ENCODE measurements at regions not wholly inside any gene's neighbourhood (a gene's known extent, or its start where the extent isn't known, plus 50 kb on each side); places are given as distances from the start of the nearest gene placed in this dataset.
"Not testable (repeated sequence)": the region's sequence is repeated elsewhere in the genome, so short reads cannot be mapped to it uniquely, and the experiment has no call there.

DNA sequence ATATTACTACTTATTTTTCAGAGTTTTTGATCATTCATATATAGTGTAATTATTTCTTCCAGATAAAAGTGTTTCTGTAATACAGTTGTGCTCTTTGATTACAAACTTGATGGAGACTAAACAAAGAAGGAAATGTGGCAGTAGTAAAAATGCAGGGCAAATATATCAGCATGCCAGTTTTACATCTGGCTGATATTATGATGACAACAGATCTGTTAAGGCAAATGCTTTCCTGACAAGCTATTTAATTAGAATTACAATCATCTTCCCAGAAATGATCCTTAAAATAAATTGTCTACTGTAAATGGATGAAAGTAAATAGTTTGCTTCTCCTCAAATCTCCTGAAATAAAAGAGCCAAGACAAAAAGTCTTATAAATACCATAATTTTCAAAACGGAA is 1659.8 kb downstream of the BRINP3 start:
- H3K18ac ChIP-seq (ENCODE audit: low read length), result no peak overlapping the region
- H2BK120ac ChIP-seq (ENCODE audit: low read depth, low read length), result no peak overlapping the region
- no peaks in the 10 kb centered on the region for H3K79me1 ChIP-seq (ENCODE audit: low read length)
- no peaks in the 10 kb centered on the region for H3K36me3 ChIP-seq (ENCODE audit: control insufficient read depth, insufficient read depth, low read length)
- no peak overlapping the region for H3K56ac ChIP-seq (ENCODE audit: low read length)
- WGBS (ENCODE audit: extremely low coverage, insufficient coverage, low lambda C conversion rate), result no CpG with 5 or more reads among the region's 1 CpG
- H4K8ac ChIP-seq (ENCODE audit: low read depth, low read length), result no peak overlapping the region
- H3K9ac ChIP-seq (ENCODE audit: low read length), result no peak overlapping the region
- no peak overlapping the region for H2BK15ac ChIP-seq (replicated peaks; ENCODE audit: low read depth)
- H2BK5ac ChIP-seq (ENCODE audit: low read length), result no peak overlapping the region
- H3K27ac ChIP-seq (ENCODE audit: low read depth, low read length), result no peak overlapping the region
- H3K4me2 ChIP-seq (ENCODE audit: low read length), result no peak overlapping the region
- DNase-seq, result no peak
- H3K23ac ChIP-seq (ENCODE audit: low read length), result no peak overlapping the region
- peaks cover 3% of the 10 kb centered on the region for H3K4me1 ChIP-seq (ENCODE audit: control insufficient read depth, low read depth, low read length)
- no peak overlapping the region for H2AK5ac ChIP-seq (ENCODE audit: low read length)
- H3K27me3 ChIP-seq (ENCODE audit: insufficient read depth, low read length, poor library complexity), result no peaks in the 10 kb centered on the region
- no peak overlapping the region for H3K4ac ChIP-seq (ENCODE audit: low read depth, low read length)
- H3K79me2 ChIP-seq (ENCODE audit: control insufficient read depth, insufficient read depth, low read length), result no peaks in the 10 kb centered on the region
- H4K5ac ChIP-seq (ENCODE audit: low read length), result no peak overlapping the region
- no peak overlapping the region for H3K4me3 ChIP-seq (ENCODE audit: low read length)

DNA sequence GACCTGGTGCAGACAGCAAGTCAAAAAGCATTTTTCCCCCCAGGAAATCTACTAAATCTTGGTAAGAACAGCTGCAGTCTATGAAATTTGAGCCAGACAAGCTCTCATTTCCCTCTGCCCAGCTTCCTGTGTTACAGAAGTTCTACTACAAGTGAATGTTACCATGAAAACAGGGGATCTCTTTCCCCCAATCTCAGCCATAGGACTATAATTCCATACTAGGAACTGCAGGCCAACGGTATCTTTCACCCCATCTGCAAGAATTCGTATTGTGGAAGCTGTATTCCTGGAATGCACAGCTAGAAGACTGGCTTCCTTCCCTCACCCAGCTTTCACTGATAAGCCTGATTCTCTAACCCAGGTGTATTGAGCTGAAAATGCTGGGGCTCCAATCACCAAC is 1655.4 kb downstream of the BRINP3 start:
- H3K27ac ChIP-seq (ENCODE audit: low read depth, low read length), result peak overlapping the region; percentile 60
- peak overlapping the region; percentile 18 for H3K18ac ChIP-seq (ENCODE audit: low read length)
- H3K36me3 ChIP-seq (ENCODE audit: control insufficient read depth, insufficient read depth, low read length), result no peaks in the 10 kb centered on the region
- H2BK120ac ChIP-seq (ENCODE audit: low read depth, low read length), result no peak overlapping the region
- no peak overlapping the region for H2AK5ac ChIP-seq (ENCODE audit: low read length)
- no peak overlapping the region for H2BK15ac ChIP-seq (replicated peaks; ENCODE audit: low read depth)
- H4K8ac ChIP-seq (ENCODE audit: low read depth, low read length), result no peak overlapping the region
- H3K4ac ChIP-seq (ENCODE audit: low read depth, low read length), result no peak overlapping the region
- peak; percentile 67 for DNase-seq
- WGBS (ENCODE audit: extremely low coverage, insufficient coverage, low lambda C conversion rate), result no CpG with 5 or more reads among the region's 2 CpGs
- no peak overlapping the region for H3K4me2 ChIP-seq (ENCODE audit: low read length)
- no peak overlapping the region for H4K5ac ChIP-seq (ENCODE audit: low read length)
- H3K9ac ChIP-seq (ENCODE audit: low read length), result no peak overlapping the region
- H3K27me3 ChIP-seq (ENCODE audit: insufficient read depth, low read length, poor library complexity), result no peaks in the 10 kb centered on the region
- peaks cover 3% of the 10 kb centered on the region for H3K4me1 ChIP-seq (ENCODE audit: control insufficient read depth, low read depth, low read length)
- no peak overlapping the region for H3K56ac ChIP-seq (ENCODE audit: low read length)
- H3K23ac ChIP-seq (ENCODE audit: low read length), result no peak overlapping the region
- H3K79me2 ChIP-seq (ENCODE audit: control insufficient read depth, insufficient read depth, low read length), result no peaks in the 10 kb centered on the region
- no peak overlapping the region for H3K4me3 ChIP-seq (ENCODE audit: low read length)
- H2BK5ac ChIP-seq (ENCODE audit: low read length), result no peak overlapping the region
- H3K79me1 ChIP-seq (ENCODE audit: low read length), result no peaks in the 10 kb centered on the region

DNA sequence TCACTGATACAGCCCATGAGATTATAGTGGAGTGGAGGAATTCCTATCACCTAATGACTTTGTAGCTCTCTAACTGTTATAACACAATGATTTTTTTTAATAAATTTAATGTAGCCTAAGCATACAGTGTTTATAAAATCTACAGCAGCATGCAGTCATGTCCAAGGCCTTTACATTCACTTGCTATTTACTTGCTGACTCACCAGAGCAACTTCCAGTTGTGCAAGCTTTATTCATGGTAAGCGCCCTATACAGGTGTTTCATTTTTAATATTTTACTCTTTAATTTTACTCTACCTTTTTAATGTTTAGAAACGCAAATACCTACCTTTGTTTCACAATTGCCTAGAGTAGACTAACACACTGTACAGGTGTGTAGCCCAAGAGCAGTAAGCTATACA is 1652.2 kb downstream of the BRINP3 start:
- WGBS (ENCODE audit: extremely low coverage, insufficient coverage, low lambda C conversion rate), result no CpG with 5 or more reads among the region's 2 CpGs
- no peak overlapping the region for H3K27ac ChIP-seq (ENCODE audit: low read depth, low read length)
- H3K4me3 ChIP-seq (ENCODE audit: low read length), result no peak overlapping the region
- H3K18ac ChIP-seq (ENCODE audit: low read length), result no peak overlapping the region
- peaks cover 3% of the 10 kb centered on the region for H3K4me1 ChIP-seq (ENCODE audit: control insufficient read depth, low read depth, low read length)
- H2BK15ac ChIP-seq (replicated peaks; ENCODE audit: low read depth), result no peak overlapping the region
- H3K36me3 ChIP-seq (ENCODE audit: control insufficient read depth, insufficient read depth, low read length), result no peaks in the 10 kb centered on the region
- no peak overlapping the region for H4K5ac ChIP-seq (ENCODE audit: low read length)
- no peak overlapping the region for H2BK120ac ChIP-seq (ENCODE audit: low read depth, low read length)
- no peak overlapping the region for H3K23ac ChIP-seq (ENCODE audit: low read length)
- no peak overlapping the region for H3K4me2 ChIP-seq (ENCODE audit: low read length)
- H3K79me1 ChIP-seq (ENCODE audit: low read length), result no peaks in the 10 kb centered on the region
- H3K56ac ChIP-seq (ENCODE audit: low read length), result no peak overlapping the region
- no peak overlapping the region for H2AK5ac ChIP-seq (ENCODE audit: low read length)
- H3K4ac ChIP-seq (ENCODE audit: low read depth, low read length), result no peak overlapping the region
- no peaks in the 10 kb centered on the region for H3K79me2 ChIP-seq (ENCODE audit: control insufficient read depth, insufficient read depth, low read length)
- DNase-seq, result no peak
- H3K9ac ChIP-seq (ENCODE audit: low read length), result no peak overlapping the region
- H4K8ac ChIP-seq (ENCODE audit: low read depth, low read length), result no peak overlapping the region
- no peaks in the 10 kb centered on the region for H3K27me3 ChIP-seq (ENCODE audit: insufficient read depth, low read length, poor library complexity)
- no peak overlapping the region for H2BK5ac ChIP-seq (ENCODE audit: low read length)

DNA sequence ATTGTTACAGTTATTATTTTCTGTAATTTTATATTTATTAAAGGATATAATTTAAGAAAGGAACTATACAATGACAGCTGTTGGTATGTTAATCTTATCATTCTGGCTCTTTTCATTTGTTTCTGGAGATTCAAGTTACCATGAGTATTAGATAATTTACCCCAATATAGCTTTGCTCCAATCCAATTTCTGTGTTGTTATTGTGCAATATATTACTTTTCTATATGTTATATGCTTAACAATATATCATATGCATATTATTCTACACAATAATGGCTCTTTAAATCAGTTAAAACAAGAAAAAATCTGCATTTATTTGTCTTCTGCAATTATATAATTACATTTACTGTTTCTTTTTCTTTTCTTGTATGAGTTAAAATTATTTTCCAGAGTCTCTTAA is 1650.9 kb downstream of the BRINP3 start:
- Histone ChIP-seq H3K9ac (ENCODE audit: low read length) (no peak overlapping the region), H3K79me2 (ENCODE audit: control insufficient read depth, insufficient read depth, low read length) (no peaks in the 10 kb centered on the region), H3K23ac (ENCODE audit: low read length) (no peak overlapping the region), H4K8ac (ENCODE audit: low read depth, low read length) (no peak overlapping the region), H2BK5ac (ENCODE audit: low read length) (no peak overlapping the region), H3K18ac (ENCODE audit: low read length) (no peak overlapping the region), H3K27ac (ENCODE audit: low read depth, low read length) (no peak overlapping the region), H2BK15ac (replicated peaks; ENCODE audit: low read depth) (no peak overlapping the region), H3K27me3 (ENCODE audit: insufficient read depth, low read length, poor library complexity) (no peaks in the 10 kb centered on the region), H3K79me1 (ENCODE audit: low read length) (no peaks in the 10 kb centered on the region), H3K4me1 (ENCODE audit: control insufficient read depth, low read depth, low read length) (peaks cover 3% of the 10 kb centered on the region), H2AK5ac (ENCODE audit: low read length) (no peak overlapping the region), H4K5ac (ENCODE audit: low read length) (no peak overlapping the region), H3K4me3 (ENCODE audit: low read length) (no peak overlapping the region), H3K56ac (ENCODE audit: low read length) (no peak overlapping the region), H3K36me3 (ENCODE audit: control insufficient read depth, insufficient read depth, low read length) (no peaks in the 10 kb centered on the region), H2BK120ac (ENCODE audit: low read depth, low read length) (no peak overlapping the region), H3K4ac (ENCODE audit: low read depth, low read length) (no peak overlapping the region), H3K4me2 (ENCODE audit: low read length) (no peak overlapping the region)
- no peak for DNase-seq

DNA sequence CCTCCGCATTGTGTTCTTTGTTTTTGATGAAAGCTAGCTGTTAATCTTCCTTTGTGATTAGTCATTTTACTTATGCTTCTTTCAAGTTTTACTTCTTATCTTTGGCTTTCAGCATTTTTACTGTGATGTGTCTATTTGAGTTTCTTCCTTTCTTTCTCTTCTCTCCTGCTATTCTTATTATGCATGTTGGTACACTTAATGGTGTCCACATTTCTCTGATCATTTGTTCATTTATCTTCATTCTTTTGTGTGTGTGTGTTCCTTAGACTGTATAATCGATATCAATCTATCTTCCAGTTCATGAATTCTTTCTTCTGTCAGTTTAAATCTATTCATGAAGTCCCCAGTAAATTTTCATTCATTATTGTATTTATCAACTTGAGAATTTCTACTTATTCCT is 1650.3 kb downstream of the BRINP3 start:
- H3K27me3 ChIP-seq (ENCODE audit: insufficient read depth, low read length, poor library complexity), result no peaks in the 10 kb centered on the region
- H3K23ac ChIP-seq (ENCODE audit: low read length), result no peak overlapping the region
- no peak for DNase-seq
- no peak overlapping the region for H2BK120ac ChIP-seq (ENCODE audit: low read depth, low read length)
- no peak overlapping the region for H2BK5ac ChIP-seq (ENCODE audit: low read length)
- H3K79me2 ChIP-seq (ENCODE audit: control insufficient read depth, insufficient read depth, low read length), result no peaks in the 10 kb centered on the region
- H3K9ac ChIP-seq (ENCODE audit: low read length), result no peak overlapping the region
- H3K36me3 ChIP-seq (ENCODE audit: control insufficient read depth, insufficient read depth, low read length), result no peaks in the 10 kb centered on the region
- H2BK15ac ChIP-seq (replicated peaks; ENCODE audit: low read depth), result no peak overlapping the region
- WGBS (ENCODE audit: extremely low coverage, insufficient coverage, low lambda C conversion rate), result no CpG with 5 or more reads among the region's 2 CpGs
- H3K4me1 ChIP-seq (ENCODE audit: control insufficient read depth, low read depth, low read length), result peaks cover 3% of the 10 kb centered on the region
- no peak overlapping the region for H3K4me2 ChIP-seq (ENCODE audit: low read length)
- no peak overlapping the region for H2AK5ac ChIP-seq (ENCODE audit: low read length)
- no peak overlapping the region for H3K4me3 ChIP-seq (ENCODE audit: low read length)
- no peak overlapping the region for H4K5ac ChIP-seq (ENCODE audit: low read length)
- H3K4ac ChIP-seq (ENCODE audit: low read depth, low read length), result no peak overlapping the region
- H3K27ac ChIP-seq (ENCODE audit: low read depth, low read length), result no peak overlapping the region
- H4K8ac ChIP-seq (ENCODE audit: low read depth, low read length), result no peak overlapping the region
- no peak overlapping the region for H3K18ac ChIP-seq (ENCODE audit: low read length)
- no peaks in the 10 kb centered on the region for H3K79me1 ChIP-seq (ENCODE audit: low read length)
- no peak overlapping the region for H3K56ac ChIP-seq (ENCODE audit: low read length)

DNA sequence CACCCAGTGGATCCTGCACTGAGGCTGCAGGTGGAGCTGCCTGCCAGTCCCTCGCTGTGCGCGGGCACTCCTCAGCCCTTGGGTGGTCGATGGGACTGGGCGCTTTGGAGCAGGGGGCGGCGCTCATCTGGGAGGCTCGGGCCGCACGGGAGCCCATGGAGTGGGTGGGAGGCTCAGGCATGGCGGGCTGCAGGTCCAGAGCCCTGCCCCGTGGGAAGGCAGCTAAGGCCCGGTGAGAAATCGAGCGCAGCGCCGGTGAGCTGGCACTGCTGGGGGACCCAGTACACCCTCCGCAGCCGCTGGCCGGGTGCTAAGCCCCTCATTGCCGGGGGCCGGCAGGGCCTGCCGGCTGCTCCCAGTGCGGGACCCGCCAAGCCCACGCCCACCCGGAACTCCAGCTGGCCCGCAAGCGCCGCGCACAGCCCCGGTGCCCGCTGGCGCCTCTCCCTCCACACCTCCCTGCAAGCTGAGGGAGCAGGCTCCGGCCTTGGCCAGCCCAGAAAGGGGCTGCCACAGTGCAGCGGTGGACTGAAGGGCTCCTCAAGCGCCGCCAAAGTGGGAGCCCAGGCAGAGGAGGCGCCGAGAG is 1636.5 kb downstream of the BRINP3 start:
- H3K79me1 ChIP-seq (ENCODE audit: low read length); H3K79me2 ChIP-seq (ENCODE audit: control insufficient read depth, insufficient read depth, low read length); H3K56ac ChIP-seq (ENCODE audit: low read length); H4K8ac ChIP-seq (ENCODE audit: low read depth, low read length); H2AK5ac ChIP-seq (ENCODE audit: low read length); DNase-seq; H3K36me3 ChIP-seq (ENCODE audit: control insufficient read depth, insufficient read depth, low read length); H2BK5ac ChIP-seq (ENCODE audit: low read length); H3K27ac ChIP-seq (ENCODE audit: low read depth, low read length); H3K4me1 ChIP-seq (ENCODE audit: control insufficient read depth, low read depth, low read length); H3K9ac ChIP-seq (ENCODE audit: low read length); H3K4me3 ChIP-seq (ENCODE audit: low read length); H3K4ac ChIP-seq (ENCODE audit: low read depth, low read length); H3K18ac ChIP-seq (ENCODE audit: low read length); H2BK15ac ChIP-seq (replicated peaks; ENCODE audit: low read depth); H3K27me3 ChIP-seq (ENCODE audit: insufficient read depth, low read length, poor library complexity); H2BK120ac ChIP-seq (ENCODE audit: low read depth, low read length); H4K5ac ChIP-seq (ENCODE audit: low read length); H3K4me2 ChIP-seq (ENCODE audit: low read length); H3K23ac ChIP-seq (ENCODE audit: low read length): not testable (repeated sequence)
- no CpG with 5 or more reads among the region's 40 CpGs for WGBS (ENCODE audit: extremely low coverage, insufficient coverage, low lambda C conversion rate)
